Left renal pelvis (tissue), 4 donors: ENCODE measurements at regions not wholly inside any gene's neighbourhood (a gene's known extent, or its start where the extent isn't known, plus 50 kb on each side); places are given as distances from the start of the nearest gene placed in this dataset.

Experiments used
- DNase-seq, 4 donors: peaks; one replicate each; pipeline ENCODE4 v3.0.0-alpha.2; 2013; ENCODE audit warnings: low read depth in 4 of 4, low spot score in 3 of 4

DNA sequence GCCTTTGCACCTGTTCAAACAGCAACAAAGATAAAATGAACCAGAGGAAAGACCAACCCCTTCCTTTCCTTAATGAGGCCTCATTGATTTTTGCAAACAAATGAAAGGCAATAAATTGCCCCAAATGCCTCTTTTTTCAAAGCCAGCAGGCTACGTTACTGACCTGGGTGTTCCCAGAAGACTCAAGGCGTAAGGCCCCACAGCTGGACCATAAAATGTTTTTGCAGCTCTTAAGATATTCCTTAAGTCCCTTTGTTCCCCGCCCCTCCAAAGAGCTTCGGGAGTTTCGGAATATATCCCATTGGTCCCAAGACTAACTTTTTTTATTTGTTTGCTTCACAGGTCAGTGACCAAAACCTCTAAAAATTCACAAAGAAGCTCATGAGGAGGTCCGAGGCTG is 462.9 kb upstream of the PRICKLE1 start:
- no peak for DNase-seq

DNA sequence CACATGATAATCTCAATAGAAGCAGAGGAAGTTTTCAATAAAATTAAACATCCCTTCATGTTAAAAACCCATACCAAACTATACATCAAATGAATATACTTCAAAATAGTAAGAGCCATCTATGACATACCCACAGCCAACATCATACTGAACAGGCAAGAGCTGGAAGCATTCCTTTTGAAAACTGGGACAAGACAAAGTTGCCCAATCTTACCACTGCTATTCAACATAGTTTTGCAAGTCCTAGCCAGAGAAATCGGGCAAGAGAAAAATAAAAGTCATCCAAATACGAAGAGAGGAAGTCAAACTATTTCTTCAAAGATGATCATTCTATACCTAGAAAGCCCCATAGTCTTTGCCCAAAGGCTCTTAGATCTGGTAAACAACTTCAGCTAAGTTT is 454.7 kb upstream of the PRICKLE1 start:
- DNase-seq = no peak

DNA sequence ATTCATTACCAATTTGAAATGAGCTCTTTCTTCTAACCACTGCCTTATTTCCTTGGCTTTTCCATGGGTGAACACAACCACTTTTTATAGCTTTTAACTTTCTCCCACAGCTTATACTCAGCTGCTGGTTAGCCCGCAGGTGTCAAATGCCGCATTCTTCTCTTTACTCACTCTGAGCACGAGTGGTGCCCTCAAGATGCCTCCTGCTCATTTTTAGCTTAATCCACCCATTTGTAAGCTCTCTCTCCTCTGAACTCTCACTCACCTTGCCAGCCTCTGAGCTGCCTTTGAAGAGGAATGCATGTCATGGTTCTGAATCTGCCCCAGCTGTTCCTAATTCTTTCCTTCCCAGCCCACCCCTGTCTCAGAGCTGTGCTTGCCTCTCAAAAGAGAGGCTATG is 449.4 kb upstream of the PRICKLE1 start:
- DNase-seq = no peak

DNA sequence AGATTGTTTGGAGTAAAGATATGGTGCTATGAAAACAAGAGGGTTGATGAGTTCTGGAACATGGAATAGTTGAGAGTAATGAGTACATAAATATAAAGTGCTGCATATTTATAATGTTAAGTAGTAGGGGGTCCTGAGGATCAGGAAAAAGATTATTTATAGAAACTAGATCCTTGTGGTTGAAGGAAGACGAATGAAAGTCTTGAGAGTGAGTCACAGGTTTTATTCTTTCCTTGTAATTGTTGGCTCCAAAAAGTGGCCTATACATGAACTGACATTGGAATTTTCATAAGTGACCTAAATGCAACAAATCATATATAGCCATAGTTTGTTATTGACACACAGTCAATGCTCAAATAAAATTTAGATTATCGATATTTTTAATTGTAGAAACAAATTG is 440.4 kb upstream of the PRICKLE1 start:
- DNase-seq = no peak

DNA sequence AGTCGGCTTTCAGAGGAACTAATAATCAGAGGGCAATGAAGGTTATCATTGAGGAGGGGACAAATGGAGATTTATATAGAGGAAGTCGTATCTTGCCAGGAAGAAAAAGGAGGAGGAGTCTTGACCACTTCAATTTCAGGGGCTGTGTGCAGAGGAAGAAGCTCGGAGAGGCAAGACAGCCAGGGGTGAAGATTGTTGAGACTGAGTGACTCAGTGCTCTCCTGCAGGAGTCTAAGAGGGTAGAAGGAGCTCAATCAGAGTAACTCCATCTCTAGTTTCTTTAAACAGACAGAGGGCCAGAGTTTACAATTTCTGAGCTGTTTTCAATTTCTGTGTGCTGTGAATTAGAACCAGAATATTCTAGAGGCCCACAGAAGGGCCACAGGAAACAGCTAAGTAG is 439.3 kb upstream of the PRICKLE1 start:
- no peak for DNase-seq

DNA sequence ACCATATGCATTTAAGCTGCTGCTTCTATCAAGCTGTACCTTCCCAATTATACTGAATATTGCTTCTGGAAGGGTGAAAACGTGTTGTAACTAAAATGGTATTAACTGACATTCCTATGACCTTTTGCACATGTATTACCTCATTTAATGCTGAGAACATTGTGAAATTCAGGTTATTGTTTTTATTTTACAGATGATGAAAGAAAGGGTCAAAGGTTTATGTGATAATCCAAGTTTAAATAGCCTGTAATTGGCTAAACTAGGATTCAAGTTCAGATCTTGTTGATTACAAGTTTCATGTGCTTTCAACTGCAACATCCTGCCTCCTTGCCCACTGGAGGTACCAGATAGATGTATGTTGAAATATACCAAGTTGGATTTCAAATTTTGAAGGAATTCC is 433.3 kb upstream of the PRICKLE1 start:
- no peak for DNase-seq

DNA sequence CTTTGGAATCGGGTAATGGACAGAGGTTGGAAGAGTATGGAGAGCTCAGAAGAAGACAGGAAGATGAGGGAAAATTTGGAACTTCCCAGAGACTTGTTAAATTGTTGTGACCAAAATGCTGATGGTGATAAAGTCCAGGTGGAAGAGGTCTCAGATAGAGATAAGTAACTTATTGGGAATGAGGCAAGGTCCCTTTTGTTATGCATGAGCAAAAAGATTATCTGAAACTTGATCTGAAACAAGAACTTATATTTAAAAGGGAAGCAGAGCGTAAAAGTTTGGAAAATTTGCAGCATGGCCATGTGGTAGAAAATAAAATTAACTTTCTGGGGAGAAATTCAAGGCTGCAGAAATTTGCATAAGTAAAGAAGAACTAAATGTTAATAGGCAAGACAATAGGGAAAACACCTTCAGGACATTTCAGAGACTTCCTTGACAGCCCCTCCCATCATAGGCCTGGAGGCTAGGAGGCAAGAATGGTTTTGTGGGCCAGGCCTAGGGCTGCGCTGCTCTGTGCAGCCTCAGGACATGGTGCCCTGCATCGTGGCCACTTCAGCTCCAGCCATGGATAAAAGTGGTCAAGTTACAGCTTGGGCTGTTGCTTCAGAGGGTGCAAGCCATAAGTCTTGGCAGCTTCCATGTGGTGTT is 425.7 kb upstream of the PRICKLE1 start:
- no peak for DNase-seq

DNA sequence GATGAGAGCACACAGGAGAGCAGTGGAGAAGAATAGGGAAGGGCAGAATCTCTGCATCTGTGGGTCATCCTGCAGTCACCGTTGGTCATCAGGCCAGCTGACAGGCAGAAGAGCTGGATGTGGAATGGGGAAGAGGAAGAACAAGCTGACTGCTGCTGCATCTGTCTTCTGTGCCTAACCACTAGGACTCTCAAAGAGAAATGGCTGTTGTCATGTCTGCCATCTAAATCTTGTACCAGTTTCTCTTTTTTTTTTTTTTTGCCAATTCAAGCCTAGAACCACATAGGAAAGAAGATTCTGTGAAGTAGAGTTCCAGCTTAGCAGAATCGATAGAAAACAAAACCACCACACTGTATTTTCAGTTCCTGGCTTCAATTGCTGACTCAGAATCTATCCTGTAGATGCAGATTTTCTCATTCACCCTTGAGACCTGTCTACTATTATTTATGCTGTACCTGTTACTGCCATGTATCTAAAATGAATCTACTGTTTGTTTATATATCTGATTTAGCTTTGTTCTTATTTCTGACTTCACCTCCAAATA is 421.9 kb upstream of the PRICKLE1 start:
- no peak for DNase-seq

DNA sequence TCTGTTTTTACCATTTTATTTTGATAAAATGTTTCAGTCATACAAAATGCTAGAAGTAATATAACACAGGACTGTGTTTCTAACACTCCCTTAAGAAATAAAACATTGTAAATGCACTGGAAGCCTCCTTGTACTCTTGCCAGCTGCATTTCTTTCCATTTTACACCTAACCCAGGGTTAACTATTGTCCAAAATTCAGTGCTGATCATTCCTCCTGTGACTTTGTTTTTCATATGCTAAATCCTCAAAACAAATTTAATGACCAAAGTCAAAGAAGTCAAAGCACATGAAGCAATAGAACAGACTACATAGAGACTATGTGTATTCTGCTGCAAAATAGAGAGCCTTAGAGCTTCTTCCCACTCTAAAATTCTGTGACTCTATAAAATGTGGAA is 420.3 kb upstream of the PRICKLE1 start:
- no peak for DNase-seq

DNA sequence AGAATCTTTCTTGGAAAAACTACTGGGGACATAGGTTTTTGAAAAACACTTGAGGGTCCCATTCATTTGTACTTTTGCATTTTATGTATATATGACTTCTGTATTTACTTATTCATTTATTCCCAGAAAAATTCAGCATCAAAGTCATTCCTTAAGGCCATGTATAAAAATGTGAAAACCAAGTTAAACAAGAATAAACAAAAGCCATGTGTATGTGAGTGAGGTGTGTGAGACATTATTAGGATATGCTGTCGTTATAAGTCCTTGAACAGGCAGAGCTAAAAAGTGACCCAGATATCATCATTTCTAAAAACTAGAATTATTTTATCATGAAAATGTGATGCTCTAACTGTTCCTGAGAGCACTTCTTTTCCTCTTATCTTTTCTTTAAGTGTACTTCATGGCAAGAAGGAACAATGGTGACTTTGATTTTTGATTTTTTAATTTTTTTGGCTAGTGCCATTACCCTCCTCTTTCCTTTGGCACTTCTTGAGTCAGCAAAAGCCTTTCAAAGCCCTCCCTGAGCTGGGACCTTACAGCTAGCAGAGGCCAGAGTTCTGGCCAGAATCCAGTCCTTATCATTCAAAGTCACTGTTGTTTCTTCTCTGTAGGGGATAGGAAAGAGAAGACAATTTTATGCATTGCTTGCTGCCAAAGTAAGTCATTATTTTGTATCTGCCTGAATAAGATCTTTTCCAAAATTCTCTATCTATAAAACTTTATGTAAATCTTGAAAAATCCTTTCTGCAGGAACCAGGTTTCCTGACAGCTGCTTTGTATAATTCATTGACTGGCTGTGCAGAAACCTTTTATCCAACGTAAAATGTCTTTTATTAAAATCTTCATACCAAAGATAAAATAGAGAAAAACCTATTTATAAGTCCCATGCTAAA is 419.7 kb upstream of the PRICKLE1 start:
- DNase-seq = no peak

DNA sequence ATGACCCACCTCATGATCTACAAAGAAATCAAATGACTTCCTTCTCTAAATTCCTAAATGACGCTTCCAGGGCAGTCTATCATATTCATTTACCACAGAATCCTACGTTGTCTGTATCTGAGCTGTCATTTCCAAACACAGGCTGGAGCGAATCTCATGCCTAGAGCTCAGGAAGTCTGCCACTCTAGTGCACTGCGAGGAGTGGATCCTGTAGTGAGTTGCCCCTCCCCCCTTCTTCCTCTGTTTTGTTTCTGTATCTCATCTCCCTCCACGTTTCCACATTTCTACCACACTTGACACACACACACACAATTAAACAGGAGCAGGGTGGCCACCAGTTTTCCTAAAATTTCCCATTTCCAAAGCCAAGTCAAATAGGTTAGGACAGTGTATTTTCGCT is 415.4 kb upstream of the PRICKLE1 start:
- DNase-seq = no peak

DNA sequence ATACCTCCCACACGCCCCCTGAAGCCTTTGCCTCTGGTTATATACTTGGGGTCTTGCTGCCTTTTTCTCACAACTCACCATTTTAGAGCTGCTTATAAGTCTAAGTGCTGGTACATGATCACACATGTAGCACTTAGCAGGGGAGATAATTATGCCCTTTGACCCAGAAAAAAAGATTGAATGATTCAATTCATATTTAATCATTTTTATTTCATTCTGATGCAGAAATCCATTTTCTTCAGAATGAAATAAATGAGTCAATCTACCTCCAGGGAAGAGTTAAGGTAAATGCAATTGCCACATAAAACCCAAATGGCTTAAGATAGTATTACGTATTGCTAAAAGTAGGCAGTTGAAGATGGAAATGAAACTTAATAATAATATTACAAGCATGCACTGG is 414.6 kb upstream of the PRICKLE1 start:
- DNase-seq = no peak

DNA sequence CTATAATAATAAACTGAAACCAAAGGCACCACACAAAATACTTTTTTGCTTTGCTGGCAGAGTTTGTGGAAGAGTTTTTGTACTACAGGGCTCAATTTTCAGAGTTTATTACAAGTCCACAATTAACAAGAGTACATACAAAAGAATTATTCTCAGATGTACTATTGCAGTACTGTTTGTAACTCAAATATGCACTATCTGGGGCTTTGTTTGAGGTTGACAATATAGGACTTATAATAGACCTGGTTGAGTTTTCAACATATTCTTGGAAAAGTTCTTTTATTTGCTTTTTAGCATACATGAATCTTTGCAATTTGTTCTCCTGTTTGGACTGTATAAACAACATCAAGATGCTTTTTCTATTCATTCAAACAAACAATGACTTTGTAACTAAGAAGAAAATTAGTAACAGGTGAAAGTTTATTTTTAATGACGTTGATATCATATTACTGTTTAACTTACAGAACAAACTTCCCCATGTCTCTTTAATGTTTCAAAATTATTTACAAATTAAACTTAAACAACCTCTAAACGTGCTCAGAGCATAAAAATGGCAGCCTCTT is 407.4 kb upstream of the PRICKLE1 start:
- no peak for DNase-seq

DNA sequence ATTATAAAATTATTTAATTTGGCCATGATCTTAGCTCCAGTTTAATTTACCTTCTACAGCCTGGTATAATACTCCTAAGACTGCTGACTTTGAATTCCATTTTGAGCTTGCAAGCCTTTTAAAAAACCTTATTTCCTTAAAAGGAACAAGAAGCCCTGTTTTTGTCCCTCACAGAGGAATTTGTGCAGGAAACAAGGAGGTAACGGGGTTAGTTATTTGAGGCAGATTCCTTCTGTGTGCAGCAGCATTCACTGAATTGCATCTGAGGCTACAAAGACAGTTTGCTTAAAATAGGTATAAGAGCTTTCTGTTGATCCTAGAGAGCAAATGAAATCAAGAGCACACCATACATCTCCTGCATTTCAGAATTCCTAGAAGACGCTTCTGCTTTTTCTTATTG is 403.3 kb upstream of the PRICKLE1 start:
- no peak for DNase-seq

DNA sequence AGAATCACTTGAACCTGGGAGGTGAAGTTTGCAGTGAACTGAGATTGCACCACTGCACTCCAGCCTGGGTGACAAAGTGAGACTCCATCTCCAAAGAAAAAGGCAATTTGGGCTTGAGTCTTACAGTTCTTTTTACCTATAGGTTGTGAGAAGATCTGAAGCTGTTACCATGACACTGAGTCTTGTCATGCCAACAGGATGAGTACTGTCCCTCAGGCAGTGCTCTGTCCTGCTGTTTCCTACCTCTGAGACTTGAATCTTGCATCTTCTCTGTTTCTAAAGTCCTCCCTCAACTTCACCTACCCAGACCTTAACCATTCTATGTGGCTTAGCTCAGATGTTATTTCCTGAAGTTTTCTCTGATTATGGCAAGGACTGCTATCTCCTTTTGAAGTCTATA is 400.8 kb upstream of the PRICKLE1 start:
- DNase-seq = no peak

DNA sequence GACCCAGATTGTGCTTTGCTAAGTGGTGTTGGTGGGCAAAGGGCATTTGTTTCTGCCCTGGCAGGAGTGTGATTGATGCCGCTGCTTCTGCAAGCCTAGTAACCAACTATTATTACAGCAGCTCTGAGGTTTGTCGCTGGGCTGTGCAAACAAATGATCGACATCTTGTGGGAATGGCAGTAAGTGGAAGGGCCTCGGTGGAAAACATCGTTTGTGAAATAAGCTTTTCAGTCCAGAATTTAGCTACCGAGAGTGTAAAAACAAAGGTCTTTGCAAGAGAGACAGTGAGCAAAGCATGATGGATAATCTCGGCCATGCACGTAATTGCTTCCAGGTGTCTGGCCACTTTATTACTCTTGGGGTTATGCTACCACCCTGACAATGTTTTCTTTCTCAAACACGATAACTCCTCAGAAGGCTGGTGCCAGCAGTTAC is 397.7 kb upstream of the PRICKLE1 start:
- no peak for DNase-seq

DNA sequence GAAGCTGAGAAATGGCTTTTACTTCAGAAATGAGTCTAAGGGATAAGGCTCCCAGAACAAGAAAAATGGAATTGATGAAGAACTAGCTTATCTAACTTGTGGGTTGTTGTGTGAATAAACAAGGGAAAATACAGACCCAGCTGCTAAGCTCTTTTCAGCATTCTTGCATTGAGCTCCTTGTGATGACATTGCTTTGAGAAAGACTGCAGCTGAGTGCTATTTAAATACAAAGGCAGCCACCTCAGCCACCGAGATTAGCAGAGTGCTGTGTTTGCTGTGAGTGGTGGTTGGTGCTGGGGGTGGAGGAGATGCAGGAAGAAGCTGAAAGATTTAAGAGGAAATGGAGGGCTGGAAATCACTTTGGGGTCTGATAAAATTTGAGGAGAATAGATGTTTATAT is 396.0 kb upstream of the PRICKLE1 start:
- no peak for DNase-seq

DNA sequence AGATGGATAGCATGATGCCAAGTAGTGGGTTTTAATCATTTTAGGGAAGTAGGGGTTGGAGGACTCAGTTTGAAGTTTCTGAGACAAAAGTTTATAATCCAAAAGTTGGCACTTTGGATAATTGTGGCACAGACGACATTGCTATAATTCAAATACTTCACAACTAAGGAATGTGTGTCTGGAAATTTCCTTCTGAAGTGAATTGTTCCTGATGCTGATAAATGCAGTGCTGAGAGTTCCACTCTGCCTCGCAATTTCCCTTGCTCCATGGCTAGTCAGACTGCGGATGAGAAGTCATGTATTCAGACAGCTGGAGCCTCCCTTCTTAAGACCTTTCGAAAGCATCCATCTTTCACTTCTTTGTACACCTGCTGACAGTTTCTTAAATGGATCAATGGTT is 393.3 kb upstream of the PRICKLE1 start:
- DNase-seq = no peak

DNA sequence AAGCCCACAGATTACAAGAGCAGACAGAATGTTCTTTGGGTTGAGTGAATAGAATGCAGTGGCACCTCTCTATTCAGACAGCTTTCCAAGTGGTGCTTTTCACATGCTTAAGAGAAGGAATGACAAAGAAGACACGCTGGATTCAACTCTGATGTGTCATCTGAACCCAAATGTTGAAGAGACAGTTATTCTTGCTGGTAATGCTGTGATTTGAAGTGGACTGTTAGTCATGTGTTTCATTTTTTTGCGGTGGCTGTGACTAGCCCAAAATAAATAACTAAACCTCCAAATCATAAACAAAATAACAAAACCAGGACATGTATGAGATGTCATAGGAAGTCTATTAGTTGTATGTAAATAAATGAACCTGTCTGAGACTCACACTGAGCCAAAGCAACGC is 391.8 kb upstream of the PRICKLE1 start:
- DNase-seq = no peak

DNA sequence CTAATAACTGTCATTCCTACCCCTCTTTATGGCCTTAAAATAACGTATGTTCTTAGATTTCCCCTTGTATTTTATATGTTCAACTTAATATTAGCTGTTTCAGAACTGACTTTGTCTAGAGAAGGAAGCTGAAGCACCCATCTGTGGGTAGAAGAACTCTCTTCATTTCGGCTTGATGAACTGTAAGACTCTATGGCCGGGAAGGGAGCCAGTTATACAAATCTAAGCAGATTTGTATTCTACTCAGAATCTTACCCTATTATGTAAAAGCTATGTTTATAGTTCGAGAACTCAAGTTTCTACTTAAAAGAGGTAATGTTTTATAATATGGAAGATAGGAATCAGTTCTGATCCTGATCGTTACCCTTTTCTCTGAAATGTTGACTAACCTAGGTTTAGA is 390.9 kb upstream of the PRICKLE1 start:
- DNase-seq = no peak

DNA sequence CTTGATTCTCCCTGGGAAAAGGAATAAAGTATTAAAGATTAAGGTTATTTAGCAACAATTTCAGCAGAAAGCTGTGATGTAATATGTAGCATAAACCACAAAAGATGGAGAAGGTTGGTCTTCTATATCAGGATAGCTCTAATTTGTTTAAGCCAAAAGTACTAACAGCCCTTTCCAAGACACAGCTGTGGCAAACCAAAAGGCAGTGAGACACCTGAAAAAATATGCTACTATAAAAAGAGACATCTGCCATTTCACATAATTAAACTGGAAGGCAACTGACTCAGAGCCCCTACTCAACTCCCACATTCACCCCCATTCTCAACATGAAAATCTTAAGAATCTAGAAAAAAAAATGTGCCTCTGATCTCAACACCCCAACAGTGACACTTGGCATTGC is 390.2 kb upstream of the PRICKLE1 start:
- no peak for DNase-seq

DNA sequence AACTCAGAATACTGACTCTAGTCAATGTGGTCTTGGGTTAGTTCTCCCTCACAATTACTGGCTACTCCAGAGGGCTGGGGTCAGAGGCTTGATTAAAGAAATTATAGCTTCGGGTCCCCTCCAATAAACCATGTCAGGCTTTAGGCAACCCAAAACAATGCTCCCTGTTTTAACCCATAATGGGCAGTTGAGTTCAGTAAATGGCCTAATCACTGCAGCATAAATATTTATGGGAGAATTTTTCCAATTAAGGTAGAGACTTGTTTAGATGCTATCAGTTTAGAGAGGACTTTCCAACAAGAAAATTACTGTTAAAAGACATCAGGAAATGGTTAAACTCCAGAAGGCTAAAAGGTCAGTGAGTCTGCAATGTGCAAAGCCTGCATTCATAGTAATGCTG is 389.2 kb upstream of the PRICKLE1 start:
- DNase-seq = no peak
